ENCODE measurements at regions not wholly inside any gene's neighbourhood (a gene's known extent, or its start where the extent isn't known, plus 50 kb on each side); places are given as distances from the start of the nearest gene placed in this dataset.

DNA sequence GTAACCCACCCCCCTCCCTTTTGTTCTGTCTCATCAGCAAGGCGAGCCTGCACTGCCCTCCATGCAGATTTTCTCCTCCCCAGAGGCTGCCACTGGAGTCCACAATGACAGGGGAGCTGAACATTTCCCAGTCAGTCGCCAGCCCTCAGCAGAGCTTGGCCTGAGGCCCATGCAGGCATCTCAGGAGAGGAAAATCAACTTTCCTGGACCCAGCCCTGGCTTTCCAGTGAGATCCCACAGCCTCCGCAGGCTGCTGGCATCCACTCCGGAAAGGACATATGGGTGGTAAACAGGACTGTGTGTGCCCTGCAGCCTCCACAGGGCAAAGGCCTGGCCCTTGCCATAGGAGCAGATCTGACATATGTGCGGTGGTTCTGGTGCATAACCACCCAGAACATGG lies 253.8 kb downstream of the TNS1 start:
- TF ChIP-seq, protein P1, sequence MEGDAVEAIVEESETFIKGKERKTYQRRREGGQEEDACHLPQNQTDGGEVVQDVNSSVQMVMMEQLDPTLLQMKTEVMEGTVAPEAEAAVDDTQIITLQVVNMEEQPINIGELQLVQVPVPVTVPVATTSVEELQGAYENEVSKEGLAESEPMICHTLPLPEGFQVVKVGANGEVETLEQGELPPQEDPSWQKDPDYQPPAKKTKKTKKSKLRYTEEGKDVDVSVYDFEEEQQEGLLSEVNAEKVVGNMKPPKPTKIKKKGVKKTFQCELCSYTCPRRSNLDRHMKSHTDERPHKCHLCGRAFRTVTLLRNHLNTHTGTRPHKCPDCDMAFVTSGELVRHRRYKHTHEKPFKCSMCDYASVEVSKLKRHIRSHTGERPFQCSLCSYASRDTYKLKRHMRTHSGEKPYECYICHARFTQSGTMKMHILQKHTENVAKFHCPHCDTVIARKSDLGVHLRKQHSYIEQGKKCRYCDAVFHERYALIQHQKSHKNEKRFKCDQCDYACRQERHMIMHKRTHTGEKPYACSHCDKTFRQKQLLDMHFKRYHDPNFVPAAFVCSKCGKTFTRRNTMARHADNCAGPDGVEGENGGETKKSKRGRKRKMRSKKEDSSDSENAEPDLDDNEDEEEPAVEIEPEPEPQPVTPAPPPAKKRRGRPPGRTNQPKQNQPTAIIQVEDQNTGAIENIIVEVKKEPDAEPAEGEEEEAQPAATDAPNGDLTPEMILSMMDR (IDR thresholded peaks at IDR 0.05; ENCODE audit: poor library complexity): no peak
- no peak for TF ChIP-seq EZH2 (IDR thresholded peaks at IDR 0.05; ENCODE audit: borderline replicate concordance)
- no peak for TF ChIP-seq EZH2phosphoT487 (IDR thresholded peaks at IDR 0.05; ENCODE audit: low read depth, severe bottlenecking, unreplicated experiment)
